SK-N-SH (cell line): ENCODE measurements at regions not wholly inside any gene's neighbourhood (a gene's known extent, or its start where the extent isn't known, plus 50 kb on each side); places are given as distances from the start of the nearest gene placed in this dataset.

Source experiments
- CHD2 ChIP-seq: fragments of 150-350 bp; IDR thresholded peaks from 2 replicates; pipeline ENCODE4 v1.6.1; 2018; ENCODE audit warnings: low read length; ENCODE audit not compliant: partially characterized antibody
- EP300 ChIP-seq, 2 experiments: IDR thresholded peaks; 2 replicates each; pipeline versions ENCODE4 v1.4.0 to v1.6.1; 2012; ENCODE audit warnings: borderline replicate concordance in 1 of 2, low read depth in 1 of 2, low read length in 1 of 2
- EZH2phosphoT487 ChIP-seq: fragments of 200-600 bp; sonication (generic); IDR thresholded peaks from 2 replicates; pipeline ENCODE4 v1.6.1; 2017; ENCODE audit warnings: low read depth, mixed run types, mild to moderate bottlenecking, antibody characterized with exemption, moderate library complexity, borderline replicate concordance
- MEF2A ChIP-seq: IDR thresholded peaks from 2 replicates; pipeline ENCODE4 v1.4.0; 2012; ENCODE audit warnings: low read depth, borderline replicate concordance
- NRF1 ChIP-seq: IDR thresholded peaks from 2 replicates; pipeline ENCODE4 v1.6.1; 2012; ENCODE audit warnings: low read depth, mild to moderate bottlenecking, low read length
- POLR2AphosphoS5 ChIP-seq: IDR thresholded peaks from 2 replicates; pipeline ENCODE4 v1.6.1; 2012; ENCODE audit warnings: low read depth, low read length
- TCF12 ChIP-seq: IDR thresholded peaks from 2 replicates; pipeline ENCODE4 v1.4.0; 2012
- YY1 ChIP-seq: IDR thresholded peaks from 2 replicates; pipeline ENCODE4 v1.4.0; 2012; ENCODE audit warnings: low read depth, mild to moderate bottlenecking
- TF ChIP-seq, protein P1 (sequence below): IDR thresholded peaks from 2 replicates; pipeline ENCODE4 v1.4.0; 2012; ENCODE audit warnings: low read depth, borderline replicate concordance
- TF ChIP-seq, protein P2 (sequence below): fragments of 200-600 bp; sonication (generic); IDR thresholded peaks from 2 replicates; pipeline ENCODE4 v1.6.1; 2017; ENCODE audit warnings: antibody characterized with exemption, mild to moderate bottlenecking, moderate library complexity
- TF ChIP-seq, protein P3 (sequence below): IDR thresholded peaks from 2 replicates; pipeline ENCODE4 v1.6.1; 2012; ENCODE audit warnings: mild to moderate bottlenecking, low read depth, low read length, moderate library complexity
- TF ChIP-seq, protein P4 (sequence below): IDR thresholded peaks from 2 replicates; pipeline ENCODE4 v1.4.0; 2012; ENCODE audit warnings: low read depth

- TF ChIP-seq, protein P1, sequence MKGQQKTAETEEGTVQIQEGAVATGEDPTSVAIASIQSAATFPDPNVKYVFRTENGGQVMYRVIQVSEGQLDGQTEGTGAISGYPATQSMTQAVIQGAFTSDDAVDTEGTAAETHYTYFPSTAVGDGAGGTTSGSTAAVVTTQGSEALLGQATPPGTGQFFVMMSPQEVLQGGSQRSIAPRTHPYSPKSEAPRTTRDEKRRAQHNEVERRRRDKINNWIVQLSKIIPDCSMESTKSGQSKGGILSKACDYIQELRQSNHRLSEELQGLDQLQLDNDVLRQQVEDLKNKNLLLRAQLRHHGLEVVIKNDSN = no peak
- TF ChIP-seq MEF2A (peak; percentile 77; the same call in 1 of the 2 replicates), YY1 (peak; percentile 49; the same call in 1 of the 2 replicates), EP300 (IDR thresholded peaks at IDR 0.05; ENCODE audit: borderline replicate concordance in 1 of 2, low read depth in 1 of 2, low read length in 1 of 2) (peak; percentile 90 to 93), NRF1 (no peak), POLR2AphosphoS5 (peak; percentile 93), TCF12 (peak; percentile 98), CHD2 (no peak), EZH2phosphoT487 (no peak)
- TF ChIP-seq, protein P2, sequence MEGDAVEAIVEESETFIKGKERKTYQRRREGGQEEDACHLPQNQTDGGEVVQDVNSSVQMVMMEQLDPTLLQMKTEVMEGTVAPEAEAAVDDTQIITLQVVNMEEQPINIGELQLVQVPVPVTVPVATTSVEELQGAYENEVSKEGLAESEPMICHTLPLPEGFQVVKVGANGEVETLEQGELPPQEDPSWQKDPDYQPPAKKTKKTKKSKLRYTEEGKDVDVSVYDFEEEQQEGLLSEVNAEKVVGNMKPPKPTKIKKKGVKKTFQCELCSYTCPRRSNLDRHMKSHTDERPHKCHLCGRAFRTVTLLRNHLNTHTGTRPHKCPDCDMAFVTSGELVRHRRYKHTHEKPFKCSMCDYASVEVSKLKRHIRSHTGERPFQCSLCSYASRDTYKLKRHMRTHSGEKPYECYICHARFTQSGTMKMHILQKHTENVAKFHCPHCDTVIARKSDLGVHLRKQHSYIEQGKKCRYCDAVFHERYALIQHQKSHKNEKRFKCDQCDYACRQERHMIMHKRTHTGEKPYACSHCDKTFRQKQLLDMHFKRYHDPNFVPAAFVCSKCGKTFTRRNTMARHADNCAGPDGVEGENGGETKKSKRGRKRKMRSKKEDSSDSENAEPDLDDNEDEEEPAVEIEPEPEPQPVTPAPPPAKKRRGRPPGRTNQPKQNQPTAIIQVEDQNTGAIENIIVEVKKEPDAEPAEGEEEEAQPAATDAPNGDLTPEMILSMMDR = no peak
- TF ChIP-seq, protein P3, sequence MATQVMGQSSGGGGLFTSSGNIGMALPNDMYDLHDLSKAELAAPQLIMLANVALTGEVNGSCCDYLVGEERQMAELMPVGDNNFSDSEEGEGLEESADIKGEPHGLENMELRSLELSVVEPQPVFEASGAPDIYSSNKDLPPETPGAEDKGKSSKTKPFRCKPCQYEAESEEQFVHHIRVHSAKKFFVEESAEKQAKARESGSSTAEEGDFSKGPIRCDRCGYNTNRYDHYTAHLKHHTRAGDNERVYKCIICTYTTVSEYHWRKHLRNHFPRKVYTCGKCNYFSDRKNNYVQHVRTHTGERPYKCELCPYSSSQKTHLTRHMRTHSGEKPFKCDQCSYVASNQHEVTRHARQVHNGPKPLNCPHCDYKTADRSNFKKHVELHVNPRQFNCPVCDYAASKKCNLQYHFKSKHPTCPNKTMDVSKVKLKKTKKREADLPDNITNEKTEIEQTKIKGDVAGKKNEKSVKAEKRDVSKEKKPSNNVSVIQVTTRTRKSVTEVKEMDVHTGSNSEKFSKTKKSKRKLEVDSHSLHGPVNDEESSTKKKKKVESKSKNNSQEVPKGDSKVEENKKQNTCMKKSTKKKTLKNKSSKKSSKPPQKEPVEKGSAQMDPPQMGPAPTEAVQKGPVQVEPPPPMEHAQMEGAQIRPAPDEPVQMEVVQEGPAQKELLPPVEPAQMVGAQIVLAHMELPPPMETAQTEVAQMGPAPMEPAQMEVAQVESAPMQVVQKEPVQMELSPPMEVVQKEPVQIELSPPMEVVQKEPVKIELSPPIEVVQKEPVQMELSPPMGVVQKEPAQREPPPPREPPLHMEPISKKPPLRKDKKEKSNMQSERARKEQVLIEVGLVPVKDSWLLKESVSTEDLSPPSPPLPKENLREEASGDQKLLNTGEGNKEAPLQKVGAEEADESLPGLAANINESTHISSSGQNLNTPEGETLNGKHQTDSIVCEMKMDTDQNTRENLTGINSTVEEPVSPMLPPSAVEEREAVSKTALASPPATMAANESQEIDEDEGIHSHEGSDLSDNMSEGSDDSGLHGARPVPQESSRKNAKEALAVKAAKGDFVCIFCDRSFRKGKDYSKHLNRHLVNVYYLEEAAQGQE = no peak
- TF ChIP-seq, protein P4, sequence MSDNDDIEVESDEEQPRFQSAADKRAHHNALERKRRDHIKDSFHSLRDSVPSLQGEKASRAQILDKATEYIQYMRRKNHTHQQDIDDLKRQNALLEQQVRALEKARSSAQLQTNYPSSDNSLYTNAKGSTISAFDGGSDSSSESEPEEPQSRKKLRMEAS = 0 out of 2 replicates have a peak, but pooled peaks have one; percentile 41
Measured at GRCh38 chr11:33444835-33445594, 187.8 kb downstream of the HIPK3 start.
